GM10266 (cell line): ENCODE measurements at regions not wholly inside any gene's neighbourhood (a gene's known extent, or its start where the extent isn't known, plus 50 kb on each side); places are given as distances from the start of the nearest gene placed in this dataset.

Experiments used
- DNase-seq: peaks from one replicate; pipeline ENCODE4 v3.0.0; 2012; ENCODE audit errors: extremely low spot score
- TF ChIP-seq, protein P1 (sequence below): IDR thresholded peaks from 2 replicates; pipeline ENCODE4 v1.5.1; 2012; ENCODE audit warnings: mild to moderate bottlenecking, low read depth; ENCODE audit not compliant: control insufficient read depth, insufficient read depth; ENCODE audit errors: missing control alignments

DNA sequence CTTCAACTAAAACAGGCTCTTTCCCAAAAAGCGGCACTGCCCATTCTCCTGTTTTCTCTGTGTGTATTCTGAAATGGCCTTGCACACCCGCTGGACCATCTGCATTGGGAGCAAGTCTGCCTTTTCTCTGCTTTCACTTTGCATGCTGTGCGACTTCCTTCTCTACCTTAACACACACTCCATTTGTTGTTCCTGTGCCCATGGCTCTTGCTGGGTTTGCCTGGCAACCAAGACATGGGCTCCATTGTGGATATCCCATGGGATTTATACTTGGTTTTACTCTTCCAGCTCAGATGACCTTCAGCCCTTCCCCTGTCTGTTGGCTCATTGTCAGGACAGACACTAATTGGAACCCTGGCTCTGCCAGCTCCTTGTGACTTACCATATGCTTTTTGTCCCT is 465.3 kb downstream of the REEP3 start:
- DNase-seq: no peak
- TF ChIP-seq, protein P1, sequence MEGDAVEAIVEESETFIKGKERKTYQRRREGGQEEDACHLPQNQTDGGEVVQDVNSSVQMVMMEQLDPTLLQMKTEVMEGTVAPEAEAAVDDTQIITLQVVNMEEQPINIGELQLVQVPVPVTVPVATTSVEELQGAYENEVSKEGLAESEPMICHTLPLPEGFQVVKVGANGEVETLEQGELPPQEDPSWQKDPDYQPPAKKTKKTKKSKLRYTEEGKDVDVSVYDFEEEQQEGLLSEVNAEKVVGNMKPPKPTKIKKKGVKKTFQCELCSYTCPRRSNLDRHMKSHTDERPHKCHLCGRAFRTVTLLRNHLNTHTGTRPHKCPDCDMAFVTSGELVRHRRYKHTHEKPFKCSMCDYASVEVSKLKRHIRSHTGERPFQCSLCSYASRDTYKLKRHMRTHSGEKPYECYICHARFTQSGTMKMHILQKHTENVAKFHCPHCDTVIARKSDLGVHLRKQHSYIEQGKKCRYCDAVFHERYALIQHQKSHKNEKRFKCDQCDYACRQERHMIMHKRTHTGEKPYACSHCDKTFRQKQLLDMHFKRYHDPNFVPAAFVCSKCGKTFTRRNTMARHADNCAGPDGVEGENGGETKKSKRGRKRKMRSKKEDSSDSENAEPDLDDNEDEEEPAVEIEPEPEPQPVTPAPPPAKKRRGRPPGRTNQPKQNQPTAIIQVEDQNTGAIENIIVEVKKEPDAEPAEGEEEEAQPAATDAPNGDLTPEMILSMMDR: no peak

DNA sequence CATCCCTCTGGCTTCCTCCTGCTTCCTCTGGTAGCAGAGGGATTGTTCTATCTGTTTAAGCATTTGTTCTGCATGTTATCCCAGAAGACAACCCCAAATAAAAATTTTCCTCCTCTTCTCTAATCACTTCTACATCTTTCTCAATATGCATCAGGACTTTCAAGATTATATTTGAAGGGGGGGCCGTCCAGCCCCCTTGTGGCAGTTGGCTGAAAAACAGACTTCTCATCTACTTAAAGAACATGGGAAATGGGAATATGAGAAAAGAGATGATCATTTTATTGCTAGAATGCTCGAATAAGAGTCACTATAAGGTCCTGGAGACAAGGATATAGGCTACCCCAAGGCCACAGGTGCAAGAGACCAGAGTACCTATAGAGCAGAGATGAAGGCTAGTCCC is 466.0 kb downstream of the REEP3 start:
- DNase-seq: no peak
- TF ChIP-seq, protein P1: no peak

DNA sequence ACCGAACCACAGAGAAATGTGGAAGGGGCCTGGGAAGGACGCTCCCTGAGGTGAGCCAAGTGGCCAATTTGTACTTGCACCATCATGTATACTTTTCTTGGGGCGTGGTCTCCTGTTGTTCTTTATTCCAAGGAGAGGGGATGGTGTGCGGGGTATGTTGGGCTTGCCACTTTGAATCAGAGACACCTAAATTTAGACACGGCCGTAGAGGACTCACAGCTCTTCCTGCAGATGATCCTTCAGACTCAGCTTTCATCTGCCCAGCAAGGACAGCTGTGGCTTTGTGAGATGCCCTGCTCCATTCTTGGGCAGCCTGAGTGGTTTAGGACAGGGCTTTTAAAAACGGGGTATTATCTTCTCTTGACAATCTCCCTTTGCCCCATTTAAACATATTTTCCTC is 473.2 kb downstream of the REEP3 start:
- TF ChIP-seq, protein P1: no peak
- no peak for DNase-seq

DNA sequence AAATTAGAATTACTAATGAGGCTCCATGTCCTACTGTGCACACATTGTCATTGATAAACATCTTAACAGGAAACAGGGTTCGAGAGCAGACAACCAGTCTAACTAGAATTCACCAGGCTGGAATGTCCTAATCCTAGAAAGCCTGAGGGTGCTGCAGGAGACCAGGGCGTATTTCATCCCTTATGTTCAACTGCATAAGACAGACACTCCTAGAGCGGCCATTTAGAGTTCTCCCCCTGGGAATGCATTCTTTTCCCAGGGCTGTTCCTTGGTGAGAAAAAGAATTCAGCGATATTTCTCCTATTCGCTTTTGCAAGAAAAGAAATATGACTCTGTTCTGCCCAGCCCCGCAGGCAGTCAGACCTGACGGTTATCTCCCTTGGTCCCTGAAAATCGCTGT is 486.0 kb downstream of the REEP3 start:
- TF ChIP-seq, protein P1: no peak
- DNase-seq: no peak

DNA sequence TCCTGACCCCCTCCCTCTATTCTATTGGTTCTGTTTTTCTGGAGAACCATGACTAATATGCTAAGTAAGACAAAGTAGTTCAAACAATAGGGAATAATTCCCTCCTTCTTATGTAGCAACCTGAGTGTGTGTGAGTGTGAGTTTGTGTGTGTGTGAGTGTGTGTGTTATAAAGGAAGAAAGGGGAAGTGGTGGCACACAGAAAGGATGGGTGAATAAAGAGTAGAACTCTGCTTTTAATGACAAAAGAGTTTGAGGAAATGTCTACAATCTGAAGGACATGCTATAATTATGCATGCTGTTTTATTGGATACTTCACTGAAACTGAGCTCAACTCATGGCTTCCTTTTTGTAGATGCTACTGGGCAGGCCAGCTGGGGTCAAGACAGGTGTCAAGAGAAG is 489.5 kb downstream of the REEP3 start:
- no peak for DNase-seq
- TF ChIP-seq, protein P1: no peak

DNA sequence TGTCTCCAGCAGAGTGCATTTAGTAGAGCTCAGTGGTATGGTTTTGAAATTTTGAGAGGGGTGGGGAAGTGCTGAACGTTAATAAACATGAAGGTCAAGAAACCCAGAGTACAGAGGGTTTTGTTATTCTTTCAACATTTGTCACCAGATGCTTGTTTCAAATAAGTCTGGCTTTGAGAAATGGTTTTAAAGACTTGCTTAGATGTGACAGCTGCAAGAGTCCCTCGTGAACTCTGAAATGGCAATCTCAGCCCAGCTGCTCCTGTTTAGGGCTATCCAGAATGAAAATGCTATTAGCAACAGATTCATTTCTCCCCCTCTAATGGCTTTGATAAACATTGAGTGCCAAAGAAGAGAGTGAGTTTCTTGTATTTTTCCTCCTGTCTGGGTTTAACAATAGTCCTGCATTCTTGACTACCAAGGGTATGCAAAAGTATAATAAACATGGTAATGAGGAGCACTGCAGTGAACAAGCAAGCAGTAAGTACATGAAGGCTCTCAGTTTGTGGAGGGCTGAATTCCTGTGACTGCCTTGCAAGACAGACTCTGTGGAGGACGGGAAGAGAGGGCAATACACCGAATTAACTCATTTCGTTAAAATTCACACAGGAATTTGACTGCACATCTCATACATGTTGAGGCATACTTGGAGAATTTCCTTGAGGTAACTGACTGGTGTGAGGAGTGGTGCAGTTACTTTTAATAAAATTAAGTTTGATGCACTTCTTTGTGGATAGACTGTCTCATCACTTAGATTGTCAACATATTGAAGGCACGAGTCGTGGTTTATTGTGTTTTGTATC is 490.9 kb downstream of the REEP3 start:
- DNase-seq: no peak
- TF ChIP-seq, protein P1: no peak

DNA sequence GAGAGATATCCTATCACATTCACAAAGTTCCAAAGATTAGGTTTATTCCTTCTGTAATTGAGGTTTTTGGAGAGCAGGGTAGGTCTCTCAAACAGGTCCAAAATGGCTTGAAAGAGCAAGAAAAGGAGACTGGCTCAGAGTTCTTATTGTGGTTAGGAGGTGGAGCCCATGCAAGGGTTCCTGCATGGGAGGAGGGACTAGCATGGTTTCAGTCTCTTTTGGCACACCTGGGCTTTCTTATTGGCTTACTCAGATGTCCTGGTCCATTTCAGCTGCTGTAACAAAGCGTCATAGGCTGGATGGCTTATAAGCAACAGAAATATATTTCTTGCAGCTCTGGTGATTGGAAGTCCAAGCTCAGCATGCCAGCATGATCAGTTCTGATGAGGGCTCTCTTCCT is 493.1 kb downstream of the REEP3 start:
- TF ChIP-seq, protein P1: no peak
- no peak for DNase-seq
